ENCODE measurements at regions not wholly inside any gene's neighbourhood (a gene's known extent, or its start where the extent isn't known, plus 50 kb on each side); places are given as distances from the start of the nearest gene placed in this dataset.

DNA sequence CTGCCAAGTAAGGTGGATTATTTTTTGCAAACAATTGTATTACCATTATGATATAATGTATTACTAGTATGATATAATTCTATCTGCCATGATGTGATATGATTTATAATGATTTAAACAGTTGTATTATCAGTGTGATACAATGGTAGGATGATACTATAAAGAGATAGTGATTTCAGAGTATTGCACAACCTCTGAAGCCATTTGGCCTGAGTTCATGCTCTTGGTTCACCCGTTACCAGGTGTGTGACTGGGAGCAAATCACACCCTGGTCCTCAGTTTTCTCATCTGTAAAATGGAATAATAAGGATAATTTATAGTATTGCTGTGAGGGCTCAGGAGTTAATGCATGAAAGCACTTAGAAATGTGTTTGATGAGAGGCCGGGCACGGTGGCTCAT lies 905.0 kb upstream of the RBFOX1 start:
- no peaks in the 10 kb centered on the region for H3K36me3 ChIP-seq (ENCODE audit: control insufficient read depth, insufficient read depth, low read length)
- H3K4me3 ChIP-seq (ENCODE audit: low read depth, low read length), result no peak overlapping the region
- DNase-seq (ENCODE audit: low read depth), result no peak
- POLR2A ChIA-PET, result no interaction called here
- H3K27me3 ChIP-seq (ENCODE audit: control insufficient read depth, insufficient read depth, low read length), result no peaks in the 10 kb centered on the region
- TF ChIP-seq, protein P1, sequence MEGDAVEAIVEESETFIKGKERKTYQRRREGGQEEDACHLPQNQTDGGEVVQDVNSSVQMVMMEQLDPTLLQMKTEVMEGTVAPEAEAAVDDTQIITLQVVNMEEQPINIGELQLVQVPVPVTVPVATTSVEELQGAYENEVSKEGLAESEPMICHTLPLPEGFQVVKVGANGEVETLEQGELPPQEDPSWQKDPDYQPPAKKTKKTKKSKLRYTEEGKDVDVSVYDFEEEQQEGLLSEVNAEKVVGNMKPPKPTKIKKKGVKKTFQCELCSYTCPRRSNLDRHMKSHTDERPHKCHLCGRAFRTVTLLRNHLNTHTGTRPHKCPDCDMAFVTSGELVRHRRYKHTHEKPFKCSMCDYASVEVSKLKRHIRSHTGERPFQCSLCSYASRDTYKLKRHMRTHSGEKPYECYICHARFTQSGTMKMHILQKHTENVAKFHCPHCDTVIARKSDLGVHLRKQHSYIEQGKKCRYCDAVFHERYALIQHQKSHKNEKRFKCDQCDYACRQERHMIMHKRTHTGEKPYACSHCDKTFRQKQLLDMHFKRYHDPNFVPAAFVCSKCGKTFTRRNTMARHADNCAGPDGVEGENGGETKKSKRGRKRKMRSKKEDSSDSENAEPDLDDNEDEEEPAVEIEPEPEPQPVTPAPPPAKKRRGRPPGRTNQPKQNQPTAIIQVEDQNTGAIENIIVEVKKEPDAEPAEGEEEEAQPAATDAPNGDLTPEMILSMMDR (IDR thresholded peaks at IDR 0.05; ENCODE audit: insufficient read depth, low read depth, low read length), result no peak
- CTCF ChIA-PET, result no interaction called here

DNA sequence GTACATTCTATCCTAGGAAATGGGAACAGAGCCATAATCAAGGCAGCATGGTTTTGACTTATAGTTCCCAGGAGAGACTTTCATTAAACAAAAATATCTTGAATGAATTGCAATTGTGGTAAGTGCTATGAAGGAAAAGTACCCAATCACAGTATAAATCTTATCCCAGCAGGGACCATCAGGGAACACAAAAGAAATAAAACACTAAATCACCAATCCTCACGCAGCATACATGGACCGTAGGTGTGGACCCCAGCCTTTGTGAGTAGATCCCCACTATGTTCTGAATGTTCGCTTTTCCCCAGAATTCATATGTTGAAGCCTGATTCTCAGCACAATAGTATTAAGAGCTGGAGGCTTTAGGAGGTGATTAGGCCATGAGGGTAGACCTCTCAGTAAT lies 925.0 kb upstream of the RBFOX1 start:
- TF ChIP-seq, protein P1 (IDR thresholded peaks at IDR 0.05; ENCODE audit: insufficient read depth, low read depth, low read length), result no peak
- H3K4me3 ChIP-seq (ENCODE audit: low read depth, low read length), result no peak overlapping the region
- DNase-seq (ENCODE audit: low read depth), result no peak
- no peaks in the 10 kb centered on the region for H3K36me3 ChIP-seq (ENCODE audit: control insufficient read depth, insufficient read depth, low read length)
- H3K27me3 ChIP-seq (ENCODE audit: control insufficient read depth, insufficient read depth, low read length), result no peaks in the 10 kb centered on the region
- ChIA-PET POLR2A (no interaction called here), CTCF (no interaction called here)

DNA sequence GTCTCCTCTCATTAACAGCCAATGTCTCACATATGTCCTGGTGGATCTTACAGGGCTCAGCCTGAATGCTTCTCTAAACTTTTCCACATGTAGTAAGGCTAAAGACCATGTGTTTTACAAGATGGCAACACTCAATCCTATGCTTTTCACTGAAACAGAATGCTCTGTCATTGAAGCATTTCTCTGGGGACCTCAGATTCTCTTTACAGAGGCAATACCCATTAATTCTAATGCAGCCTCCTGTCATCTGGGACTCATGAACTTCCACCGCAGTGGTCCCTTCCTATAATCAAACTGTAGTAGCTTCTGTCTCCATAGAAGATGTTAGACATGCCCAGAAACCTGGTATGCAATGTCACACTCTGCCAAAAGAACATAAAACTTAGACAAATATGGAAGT lies 926.6 kb upstream of the RBFOX1 start:
- H3K36me3 ChIP-seq (ENCODE audit: control insufficient read depth, insufficient read depth, low read length), result no peaks in the 10 kb centered on the region
- TF ChIP-seq, protein P1 (IDR thresholded peaks at IDR 0.05; ENCODE audit: insufficient read depth, low read depth, low read length), result no peak
- DNase-seq (ENCODE audit: low read depth), result no peak
- H3K27me3 ChIP-seq (ENCODE audit: control insufficient read depth, insufficient read depth, low read length), result no peaks in the 10 kb centered on the region
- CTCF ChIA-PET, result no interaction called here
- no peak overlapping the region for H3K4me3 ChIP-seq (ENCODE audit: low read depth, low read length)
- POLR2A ChIA-PET, result no interaction called here

GRCh38 chr16:6382924-6383459 lies 949.7 kb upstream of the RBFOX1 start:
- ChIA-PET POLR2A (no interaction called here), CTCF (no interaction called here)

DNA sequence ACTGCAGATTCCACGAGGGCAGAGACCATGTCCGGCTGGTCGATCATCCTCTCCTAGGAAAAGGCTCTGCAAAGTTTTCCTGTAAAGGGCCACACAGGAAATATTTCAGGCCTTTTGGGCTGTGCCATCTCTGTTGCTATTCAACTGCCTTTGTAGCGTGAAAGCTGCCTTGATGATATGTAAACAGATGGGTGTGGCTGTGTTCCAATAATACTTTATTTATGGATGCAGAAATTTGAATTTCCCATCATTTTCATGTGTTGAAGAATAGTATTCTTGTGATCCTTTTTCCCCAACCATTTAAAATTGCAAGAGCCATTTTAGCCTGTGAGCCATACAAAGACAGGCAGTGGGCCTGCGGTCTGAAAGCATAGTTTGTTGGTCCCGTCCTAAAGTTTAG lies 950.7 kb upstream of the RBFOX1 start:
- POLR2A ChIA-PET, result no interaction called here
- no peak overlapping the region for H3K4me3 ChIP-seq (ENCODE audit: low read depth, low read length)
- no peak for DNase-seq (ENCODE audit: low read depth)
- TF ChIP-seq, protein P1 (IDR thresholded peaks at IDR 0.05; ENCODE audit: insufficient read depth, low read depth, low read length), result no peak
- H3K27me3 ChIP-seq (ENCODE audit: control insufficient read depth, insufficient read depth, low read length), result no peaks in the 10 kb centered on the region
- no peaks in the 10 kb centered on the region for H3K36me3 ChIP-seq (ENCODE audit: control insufficient read depth, insufficient read depth, low read length)
- CTCF ChIA-PET, result no interaction called here

More at GRCh38 chr16:6382924-6383459, 949.7 kb upstream of the RBFOX1 start:
- H3K4me3 ChIP-seq (ENCODE audit: low read depth, low read length), result no peak overlapping the region
- no peak for DNase-seq (ENCODE audit: low read depth)
- H3K27me3 ChIP-seq (ENCODE audit: control insufficient read depth, insufficient read depth, low read length), result no peaks in the 10 kb centered on the region
- H3K36me3 ChIP-seq (ENCODE audit: control insufficient read depth, insufficient read depth, low read length), result no peaks in the 10 kb centered on the region
- TF ChIP-seq, protein P1 (IDR thresholded peaks at IDR 0.05; ENCODE audit: insufficient read depth, low read depth, low read length), result no peak
